Psoas muscle (tissue), 7 donors: ENCODE measurements at regions not wholly inside any gene's neighbourhood (a gene's known extent, or its start where the extent isn't known, plus 50 kb on each side); places are given as distances from the start of the nearest gene placed in this dataset.
"Not testable (repeated sequence)": the region's sequence is repeated elsewhere in the genome, so short reads cannot be mapped to it uniquely, and the experiment has no call there.

ENCODE experiments used
- ATAC-seq, 4 donors: fragments of 200-7000 bp; cut with Tn5 transposase; one replicate each; pipeline ENCODE4 v1.9.1; 2020; ENCODE audit warnings: moderate library complexity in 3 of 4, mild to moderate bottlenecking in 2 of 4
- DNase-seq, 2 donors: peaks; one replicate each; pipeline ENCODE4 v3.0.0-alpha.2; 2020
- H3K27ac ChIP-seq: fragments of 200-600 bp; one replicate; pipeline ENCODE4 v1.8.0; 2022
- H3K27me3 ChIP-seq, 3 donors: fragments of 200-600 bp in 1 of 3; one replicate each; pipeline versions ENCODE4 v1.6.1 to v1.8.0; 2013 to 2022; ENCODE audit warnings: low read length in 2 of 3, mild to moderate bottlenecking in 2 of 3, moderate library complexity in 1 of 3; ENCODE audit not compliant: insufficient read depth in 3 of 3
- H3K36me3 ChIP-seq, 2 donors: fragments of 200-600 bp in 1 of 2; one replicate each; pipeline versions ENCODE4 v1.6.1 to v1.8.0; 2013 to 2022; ENCODE audit warnings: low read depth in 1 of 2, mild to moderate bottlenecking in 1 of 2, moderate library complexity in 1 of 2; ENCODE audit not compliant: insufficient read depth in 1 of 2
- H3K4me1 ChIP-seq: fragments of 200-600 bp; one replicate; pipeline ENCODE4 v1.8.0; 2022
- H3K4me3 ChIP-seq: fragments of 200-600 bp; one replicate; pipeline ENCODE4 v1.8.0; 2022; ENCODE audit warnings: mild to moderate bottlenecking
- H3K9me3 ChIP-seq: fragments of 200-600 bp; one replicate; pipeline ENCODE4 v1.8.0; 2022
- WGBS, 3 donors: extraction: QIAGEN DNeasy Blood & Tissue Kit; methylation state at CpG; one replicate each; pipeline versions ENCODE4 v1.1.6 to v1.1.7; 2013; 5-methylcytosine and 5-hydroxymethylcytosine counted together
- intact Hi-C, 2 donors: fragments of 100-400 bp; cut with DNase I; formaldehyde crosslinking; loops; one replicate each; pipeline versions ENCODE4 v1.11.0 to v1.14.2; 2022
- TF ChIP-seq, protein P1 (sequence below): fragments of 200-600 bp; IDR thresholded peaks from one replicate; pipeline ENCODE4 v1.8.0; 2022; ENCODE audit warnings: antibody characterized with exemption
- donor health status: healthy with polysubstance abuse.
- donor health status: DM: no; HTN: no; CAD: no; lungs with moderate emphysema.
- donor health status: Bipolar disorder and iron deficiency.
- donor health status: healthy.
- donor health status: DM: yes; HTN: yes; CAD: no.
- donor health status: DM: no; HTN: no; CAD: no.
- donor health status: DM: yes; HTN: yes; CAD: no.

DNA sequence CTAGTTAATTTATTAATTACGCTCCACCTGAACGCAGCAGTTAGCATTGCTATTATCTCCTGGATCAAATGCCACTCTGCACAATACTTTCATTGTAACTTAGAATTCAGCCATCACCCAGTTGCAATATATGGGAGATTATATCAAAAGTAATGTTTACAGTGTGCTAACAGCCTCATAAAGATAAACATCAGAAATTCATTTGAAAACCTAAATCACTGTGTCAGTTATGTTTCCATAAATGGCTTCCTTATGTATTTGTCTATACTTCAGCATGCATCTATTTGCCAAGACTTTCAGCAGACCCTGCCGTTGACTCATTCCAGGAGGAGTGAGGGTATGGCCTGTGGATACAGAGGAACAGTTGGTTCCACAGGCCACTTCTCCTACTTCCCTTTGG lies 300.1 kb downstream of the TFAP2B start:
- Histone ChIP-seq H3K27ac (no peak overlapping the region), H3K36me3 (no peaks in the 10 kb centered on the region), H3K4me3 (no peak overlapping the region), H3K27me3 (no peaks in the 10 kb centered on the region), H3K9me3 (no peaks in the 10 kb centered on the region), H3K4me1 (no peaks in the 10 kb centered on the region)
- no peak for DNase-seq
- WGBS, 3 donors = 80 to 86% (median 85%) methylated on average over 3 of the region's 3 CpGs
- intact Hi-C loops = no loop called here
- ATAC-seq = no peak
- TF ChIP-seq, protein P1, sequence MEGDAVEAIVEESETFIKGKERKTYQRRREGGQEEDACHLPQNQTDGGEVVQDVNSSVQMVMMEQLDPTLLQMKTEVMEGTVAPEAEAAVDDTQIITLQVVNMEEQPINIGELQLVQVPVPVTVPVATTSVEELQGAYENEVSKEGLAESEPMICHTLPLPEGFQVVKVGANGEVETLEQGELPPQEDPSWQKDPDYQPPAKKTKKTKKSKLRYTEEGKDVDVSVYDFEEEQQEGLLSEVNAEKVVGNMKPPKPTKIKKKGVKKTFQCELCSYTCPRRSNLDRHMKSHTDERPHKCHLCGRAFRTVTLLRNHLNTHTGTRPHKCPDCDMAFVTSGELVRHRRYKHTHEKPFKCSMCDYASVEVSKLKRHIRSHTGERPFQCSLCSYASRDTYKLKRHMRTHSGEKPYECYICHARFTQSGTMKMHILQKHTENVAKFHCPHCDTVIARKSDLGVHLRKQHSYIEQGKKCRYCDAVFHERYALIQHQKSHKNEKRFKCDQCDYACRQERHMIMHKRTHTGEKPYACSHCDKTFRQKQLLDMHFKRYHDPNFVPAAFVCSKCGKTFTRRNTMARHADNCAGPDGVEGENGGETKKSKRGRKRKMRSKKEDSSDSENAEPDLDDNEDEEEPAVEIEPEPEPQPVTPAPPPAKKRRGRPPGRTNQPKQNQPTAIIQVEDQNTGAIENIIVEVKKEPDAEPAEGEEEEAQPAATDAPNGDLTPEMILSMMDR = no peak

DNA sequence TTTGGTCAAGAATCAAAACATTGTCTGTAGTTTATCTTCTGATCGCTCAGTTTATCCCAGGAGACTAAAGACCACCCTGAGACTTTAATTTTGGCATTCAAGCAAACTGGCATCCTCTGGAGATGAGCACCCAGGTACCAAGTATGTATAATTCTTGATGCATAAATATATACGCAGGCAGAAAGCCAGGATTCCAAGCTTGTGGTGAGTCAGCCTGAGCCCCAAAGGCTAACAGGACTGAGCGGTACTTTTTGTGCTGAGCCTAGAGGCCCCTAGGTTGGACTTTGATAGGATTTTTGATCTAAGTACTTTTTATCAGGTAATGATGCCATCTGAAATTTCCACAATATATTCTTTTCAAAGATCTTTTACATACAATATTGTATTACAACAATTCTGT lies 301.3 kb downstream of the TFAP2B start:
- no peaks in the 10 kb centered on the region for H3K27me3 ChIP-seq
- H3K36me3 ChIP-seq = no peaks in the 10 kb centered on the region
- DNase-seq (no peak), ATAC-seq (no peak)
- H3K4me1 ChIP-seq = no peaks in the 10 kb centered on the region
- TF ChIP-seq, protein P1 = no peak
- H3K9me3 ChIP-seq = no peaks in the 10 kb centered on the region
- 79 to 85% (median 84%) methylated on average over 3 of the region's 3 CpGs for WGBS, 3 donors
- intact Hi-C loops = no loop called here
- H3K27ac ChIP-seq = no peak overlapping the region
- H3K4me3 ChIP-seq = no peak overlapping the region

DNA sequence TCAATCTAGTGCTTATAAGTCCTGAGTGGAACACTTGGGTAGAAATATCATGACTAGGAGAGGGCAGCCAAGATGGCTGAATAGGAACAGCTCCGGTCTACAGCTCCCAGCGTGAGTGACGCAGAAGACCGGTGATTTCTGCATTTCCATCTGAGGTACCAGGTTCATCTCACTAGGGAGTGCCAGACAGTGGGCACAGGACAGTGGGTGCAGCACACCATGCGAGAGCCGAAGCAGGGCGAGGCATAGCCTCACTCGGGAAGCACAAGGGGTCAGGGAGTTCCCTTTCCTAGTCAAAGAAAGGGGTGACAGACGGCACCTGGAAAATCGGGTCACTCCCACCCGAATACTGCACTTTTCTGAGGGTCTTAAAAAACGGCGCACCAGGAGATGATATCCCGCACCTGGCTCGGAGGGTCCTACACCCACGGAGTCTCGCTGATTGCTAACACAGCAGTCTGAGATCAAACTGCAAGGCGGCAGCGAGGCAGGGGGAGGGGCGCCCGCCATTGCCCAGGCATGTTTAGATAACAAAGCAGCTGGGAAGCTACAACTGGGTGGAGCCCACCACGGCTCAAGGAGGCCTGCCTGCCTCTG lies 302.8 kb downstream of the TFAP2B start:
- H3K9me3 ChIP-seq, H3K36me3 ChIP-seq, H3K27me3 ChIP-seq, H3K4me1 ChIP-seq, H3K27ac ChIP-seq, DNase-seq, H3K4me3 ChIP-seq, intact Hi-C loops, ATAC-seq: not testable (repeated sequence)
- WGBS, 3 donors = 88 to 90% (median 89%) methylated on average over 22 of the region's 22 CpGs

DNA sequence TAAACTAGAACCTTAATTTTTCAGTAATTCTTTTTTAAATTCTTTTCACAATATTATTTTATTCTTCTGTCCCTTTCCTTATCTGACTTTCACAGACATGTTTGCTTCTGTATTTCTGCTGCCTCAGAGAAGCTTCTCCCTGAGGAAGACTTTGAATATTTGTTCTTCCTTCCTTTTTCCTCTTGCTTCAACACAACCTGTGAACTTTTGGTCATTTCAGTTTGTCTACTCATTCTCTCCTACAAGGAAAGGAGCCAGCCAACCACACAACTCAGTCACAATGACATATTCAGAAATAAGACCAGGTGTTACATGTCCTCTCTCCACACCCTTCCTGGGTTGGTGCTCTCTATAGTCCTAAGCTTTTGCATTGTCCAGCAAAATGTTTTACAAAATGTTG lies 310.4 kb downstream of the TFAP2B start:
- H3K4me3 ChIP-seq = no peak overlapping the region
- ATAC-seq = no peak
- no peaks in the 10 kb centered on the region for H3K4me1 ChIP-seq
- TF ChIP-seq, protein P1 = no peak
- H3K9me3 ChIP-seq = no peaks in the 10 kb centered on the region
- intact Hi-C loops = no loop called here
- no peaks in the 10 kb centered on the region for H3K36me3 ChIP-seq
- H3K27me3 ChIP-seq = no peaks in the 10 kb centered on the region
- DNase-seq = no peak
- no peak overlapping the region for H3K27ac ChIP-seq

DNA sequence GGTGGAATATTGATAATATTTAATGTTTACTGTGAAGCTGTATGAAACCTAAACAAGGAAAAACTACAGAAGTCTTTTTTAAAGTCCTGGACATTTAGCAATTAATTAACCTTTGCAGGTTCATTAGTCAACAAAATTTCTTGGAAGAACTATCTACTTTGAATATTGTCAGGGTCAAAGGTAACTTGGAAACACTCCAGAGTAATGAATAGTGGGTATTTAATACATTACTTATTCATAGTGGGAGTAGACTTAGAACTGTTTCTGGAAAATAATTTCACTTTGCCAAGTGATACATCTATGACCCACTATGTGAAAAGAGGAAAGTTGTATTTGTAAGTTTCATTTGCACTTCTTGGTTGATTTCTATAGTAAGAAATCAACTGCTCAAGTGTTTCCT lies 319.1 kb downstream of the TFAP2B start:
- DNase-seq = no peak
- no peak for ATAC-seq
- Histone ChIP-seq H3K4me3 (no peak overlapping the region), H3K36me3 (no peaks in the 10 kb centered on the region), H3K27ac (no peak overlapping the region), H3K9me3 (no peaks in the 10 kb centered on the region), H3K4me1 (no peaks in the 10 kb centered on the region), H3K27me3 (no peaks in the 10 kb centered on the region)
- TF ChIP-seq, protein P1 = no peak
- intact Hi-C loops = no loop called here
